ENCODE measurements at regions not wholly inside any gene's neighbourhood (a gene's known extent, or its start where the extent isn't known, plus 50 kb on each side); places are given as distances from the start of the nearest gene placed in this dataset.

DNA sequence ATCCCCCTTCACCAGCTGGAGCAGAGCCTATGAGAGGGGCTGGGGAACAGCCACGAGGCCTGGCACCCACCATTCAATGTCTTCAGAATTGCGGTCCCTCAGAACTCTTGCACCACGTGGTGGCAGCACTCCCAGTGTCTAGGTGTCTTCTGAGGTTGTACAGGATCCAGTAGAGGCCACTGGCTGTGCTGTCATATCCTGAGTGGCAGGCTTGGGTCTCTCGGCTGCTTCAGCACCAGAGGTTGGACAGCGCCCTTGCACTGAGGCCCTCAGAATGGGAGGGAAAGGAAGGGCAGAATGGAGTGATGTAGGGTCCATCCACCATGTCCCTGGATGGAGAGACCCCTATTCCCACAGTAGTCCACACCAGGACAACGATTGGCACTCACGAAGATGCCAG is 112.0 kb upstream of the TEKT4 start:
- TF ChIP-seq POLR2AphosphoS5 (IDR thresholded peaks at IDR 0.05; ENCODE audit: low read depth, low read length), result no peak
- TF ChIP-seq, protein P1, sequence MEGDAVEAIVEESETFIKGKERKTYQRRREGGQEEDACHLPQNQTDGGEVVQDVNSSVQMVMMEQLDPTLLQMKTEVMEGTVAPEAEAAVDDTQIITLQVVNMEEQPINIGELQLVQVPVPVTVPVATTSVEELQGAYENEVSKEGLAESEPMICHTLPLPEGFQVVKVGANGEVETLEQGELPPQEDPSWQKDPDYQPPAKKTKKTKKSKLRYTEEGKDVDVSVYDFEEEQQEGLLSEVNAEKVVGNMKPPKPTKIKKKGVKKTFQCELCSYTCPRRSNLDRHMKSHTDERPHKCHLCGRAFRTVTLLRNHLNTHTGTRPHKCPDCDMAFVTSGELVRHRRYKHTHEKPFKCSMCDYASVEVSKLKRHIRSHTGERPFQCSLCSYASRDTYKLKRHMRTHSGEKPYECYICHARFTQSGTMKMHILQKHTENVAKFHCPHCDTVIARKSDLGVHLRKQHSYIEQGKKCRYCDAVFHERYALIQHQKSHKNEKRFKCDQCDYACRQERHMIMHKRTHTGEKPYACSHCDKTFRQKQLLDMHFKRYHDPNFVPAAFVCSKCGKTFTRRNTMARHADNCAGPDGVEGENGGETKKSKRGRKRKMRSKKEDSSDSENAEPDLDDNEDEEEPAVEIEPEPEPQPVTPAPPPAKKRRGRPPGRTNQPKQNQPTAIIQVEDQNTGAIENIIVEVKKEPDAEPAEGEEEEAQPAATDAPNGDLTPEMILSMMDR (IDR thresholded peaks at IDR 0.05; ENCODE audit: control extremely low read depth in 1 of 3, insufficient read depth in 1 of 3, low read depth in 1 of 3, low read length in 3 of 3), result no peak
- no peak for TF ChIP-seq SP1 (IDR thresholded peaks at IDR 0.05; ENCODE audit: low read depth, low read length)
- TF ChIP-seq, protein P2, sequence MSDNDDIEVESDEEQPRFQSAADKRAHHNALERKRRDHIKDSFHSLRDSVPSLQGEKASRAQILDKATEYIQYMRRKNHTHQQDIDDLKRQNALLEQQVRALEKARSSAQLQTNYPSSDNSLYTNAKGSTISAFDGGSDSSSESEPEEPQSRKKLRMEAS (IDR thresholded peaks at IDR 0.05), result no peak
- no peak for TF ChIP-seq SIN3A (conservative IDR thresholded peaks at IDR 0.05 in 1 of 2, IDR thresholded peaks at IDR 0.05 in 1 of 2; ENCODE audit: low read depth in 1 of 2, low read length in 2 of 2)
- TF ChIP-seq EZH2 (IDR thresholded peaks at IDR 0.05; ENCODE audit: low read depth, low read length, severe bottlenecking), result no peak
- TF ChIP-seq CBX5 (IDR thresholded peaks at IDR 0.05; ENCODE audit: low read depth, low read length), result no peak
- no peak for TF ChIP-seq JUN (IDR thresholded peaks at IDR 0.05; ENCODE audit: low read depth, low read length)
- TF ChIP-seq RFX5 (IDR thresholded peaks at IDR 0.05; ENCODE audit: borderline replicate concordance, low read depth, low read length), result no peak
